Stimulated activated CD4-positive, alpha-beta T cell treated with anti-CD3 and anti-CD28 coated beads, Interleukin-1b, Interleukin-23, amount 100 ng/mL, for 4 hours (primary cell): ENCODE measurements at regions not wholly inside any gene's neighbourhood (a gene's known extent, or its start where the extent isn't known, plus 50 kb on each side); places are given as distances from the start of the nearest gene placed in this dataset.
"Not testable (repeated sequence)": the region's sequence is repeated elsewhere in the genome, so short reads cannot be mapped to it uniquely, and the experiment has no call there.

Experiments
- DNase-seq, 2 donors: peaks; one replicate each; pipeline ENCODE4 v3.0.0-alpha.2; 2020; ENCODE audit warnings: low read depth in 2 of 2

DNA sequence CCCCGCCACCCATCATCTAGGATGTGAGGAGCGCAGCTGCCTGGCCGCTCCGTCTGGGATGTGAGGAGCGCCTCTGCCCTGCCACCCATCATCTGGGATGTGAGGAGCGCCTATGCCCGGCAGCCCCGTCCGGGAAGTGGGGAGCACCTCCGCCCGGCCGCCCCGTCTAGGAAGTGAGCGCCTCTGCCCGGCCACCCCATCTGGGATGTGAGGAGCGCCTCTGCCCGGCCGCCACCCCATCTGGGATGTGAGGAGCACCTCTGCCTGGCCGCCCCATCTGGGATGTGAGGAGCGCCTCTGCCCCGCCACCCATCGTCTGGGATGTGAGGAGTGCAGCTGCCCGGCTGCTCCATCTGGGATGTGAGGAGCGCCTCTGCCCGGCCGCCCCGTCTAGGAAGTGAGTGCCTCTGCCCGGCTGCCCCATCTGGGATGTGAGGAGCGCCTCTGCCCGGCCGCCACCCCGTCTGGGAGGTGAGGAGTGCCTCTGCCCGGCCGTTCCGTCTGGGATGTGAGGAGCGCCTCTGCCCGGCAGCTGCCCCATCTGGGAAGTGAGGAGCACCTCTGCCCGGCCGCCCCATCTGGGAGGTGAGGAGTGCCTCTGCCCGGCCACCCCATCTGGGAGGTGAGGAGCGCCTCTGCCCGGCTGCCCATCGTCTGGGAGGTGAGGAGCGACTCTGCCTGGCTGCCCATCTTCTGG, 1086.5 kb downstream of the TYW1 start:
- not testable (repeated sequence) for DNase-seq

DNA sequence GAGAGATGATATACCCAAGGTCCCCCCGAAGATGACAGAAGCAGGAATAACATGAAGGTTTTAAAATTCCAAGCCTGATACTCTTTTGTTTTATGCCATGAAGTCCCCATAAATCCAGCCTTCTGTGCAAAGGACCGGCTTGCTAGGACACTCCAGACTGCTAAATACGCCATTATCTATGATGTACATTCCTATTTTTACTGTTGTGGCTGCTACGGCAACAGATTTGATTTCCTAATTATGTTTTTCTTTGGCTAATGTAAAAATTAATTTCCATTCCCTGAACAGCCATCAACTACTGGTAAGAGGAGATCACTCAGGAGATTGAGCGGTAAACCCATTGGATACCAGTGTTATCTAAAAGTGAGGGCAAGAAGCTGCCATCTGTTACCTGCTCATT, 1090.8 kb downstream of the TYW1 start:
- no peak for DNase-seq

DNA sequence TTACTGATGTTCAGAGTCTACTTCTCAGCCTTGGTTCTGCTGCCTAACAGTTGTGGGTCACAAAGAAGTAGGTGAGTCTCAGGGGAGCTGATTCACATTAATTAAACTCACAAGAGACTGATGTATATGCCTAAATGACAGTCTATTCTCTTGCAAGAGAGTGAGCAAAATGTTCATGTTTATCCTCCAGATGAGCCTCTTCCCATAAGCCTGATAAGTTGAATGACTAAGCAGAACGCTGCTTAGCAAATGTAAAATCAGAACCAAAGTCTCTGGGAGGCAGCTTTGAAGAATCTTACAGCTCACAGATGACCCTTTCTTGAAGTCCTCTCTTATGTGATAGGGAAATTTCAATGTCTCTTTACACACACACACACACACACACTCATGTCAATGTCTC, 1092.2 kb downstream of the TYW1 start:
- no peak for DNase-seq

DNA sequence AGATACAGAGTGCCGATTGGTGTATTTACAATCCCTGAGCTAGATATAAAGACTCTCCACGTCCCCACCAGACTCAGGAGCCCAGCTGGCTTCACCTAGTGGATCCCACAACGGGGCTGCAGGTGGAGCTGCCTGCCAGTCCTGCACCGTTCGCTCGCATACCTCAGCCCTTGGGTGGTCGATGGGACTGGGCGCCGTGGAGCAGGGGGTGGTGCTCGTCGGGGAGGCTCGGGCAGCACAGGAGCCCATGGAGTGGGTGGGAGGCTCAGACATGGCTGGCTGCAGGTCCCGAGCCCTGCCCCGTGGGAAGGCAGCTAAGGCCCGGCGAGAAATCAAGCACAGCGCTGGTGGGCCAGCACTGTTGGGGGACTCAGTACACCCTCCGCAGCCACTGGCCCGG, 1093.6 kb downstream of the TYW1 start:
- DNase-seq: not testable (repeated sequence)

DNA sequence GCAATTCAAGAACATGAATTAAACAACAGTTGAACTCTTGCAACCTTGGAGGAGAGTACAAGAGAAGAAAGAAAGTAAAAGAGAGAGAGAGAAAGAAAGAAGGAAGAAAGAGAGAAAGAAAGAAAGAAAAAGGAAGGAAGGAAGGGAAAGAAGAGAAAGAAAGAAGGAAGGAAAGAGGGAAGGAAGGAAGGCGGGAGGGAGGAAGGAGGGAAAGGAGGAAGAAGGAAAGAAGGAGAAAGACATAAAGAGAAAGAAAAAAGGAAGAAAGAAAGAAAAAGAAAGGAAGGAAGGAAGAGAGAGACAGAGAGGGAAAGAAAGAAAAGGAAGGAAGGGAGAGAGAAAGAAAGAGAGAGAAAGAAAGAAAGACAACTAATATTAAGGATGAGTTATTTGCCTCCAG, 1106.7 kb downstream of the TYW1 start:
- DNase-seq: no peak

DNA sequence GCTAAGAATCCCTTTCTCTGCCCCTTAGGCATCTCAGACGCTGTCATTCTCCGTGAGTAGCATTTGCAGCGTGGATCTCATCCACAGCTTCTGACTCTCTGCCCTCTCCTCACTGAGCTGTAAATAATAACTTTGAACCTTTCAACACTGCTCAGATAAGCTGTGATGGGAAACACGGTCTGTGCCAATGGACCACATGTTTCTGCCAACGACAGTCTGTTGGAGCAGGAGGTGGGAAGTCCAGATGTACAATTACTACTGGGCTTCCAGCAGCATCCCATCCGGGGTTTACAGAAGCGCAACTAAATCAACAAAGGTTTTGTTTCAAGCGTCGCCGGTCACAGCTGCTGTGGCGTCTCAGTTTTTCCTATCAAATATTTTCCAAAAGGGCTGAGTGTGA, 1110.6 kb downstream of the TYW1 start:
- DNase-seq: no peak

DNA sequence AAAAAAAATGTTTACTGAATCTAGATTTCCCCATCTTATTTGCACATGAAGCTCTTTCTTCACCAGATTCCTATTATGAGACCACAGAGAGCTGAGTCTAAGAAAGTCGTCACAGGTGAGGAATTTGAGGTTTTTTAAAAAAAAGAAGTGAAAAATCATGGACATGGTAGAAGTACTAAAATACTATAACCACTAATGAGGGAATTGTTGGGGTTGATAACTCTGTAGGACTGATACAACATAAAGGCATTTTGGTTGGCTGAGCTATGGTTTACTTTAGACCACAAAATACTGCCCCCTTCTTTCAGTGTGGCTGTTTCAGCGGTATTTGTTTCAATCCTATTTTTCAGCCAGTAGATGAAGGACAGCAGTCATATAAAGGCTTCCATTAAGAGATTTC, 1111.3 kb downstream of the TYW1 start:
- no peak for DNase-seq

DNA sequence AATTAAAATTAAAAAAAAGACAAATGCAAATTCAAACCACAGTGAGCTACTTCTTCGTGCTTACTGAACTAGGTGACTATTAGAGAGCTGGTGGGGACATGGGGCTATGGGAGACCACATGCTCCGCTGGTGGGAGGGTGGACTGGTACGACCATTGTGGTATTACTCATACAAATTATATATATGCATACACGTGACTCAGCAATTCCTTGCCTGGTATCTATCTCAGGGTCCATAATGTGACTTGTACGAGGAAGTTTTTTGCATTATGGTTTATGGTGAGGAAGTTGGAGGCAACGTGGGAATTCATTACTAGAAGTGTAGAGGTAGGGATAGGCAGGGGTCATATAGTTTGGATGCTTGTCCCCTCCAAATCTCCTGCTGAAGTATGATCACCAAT, 1112.7 kb downstream of the TYW1 start:
- DNase-seq: no peak

DNA sequence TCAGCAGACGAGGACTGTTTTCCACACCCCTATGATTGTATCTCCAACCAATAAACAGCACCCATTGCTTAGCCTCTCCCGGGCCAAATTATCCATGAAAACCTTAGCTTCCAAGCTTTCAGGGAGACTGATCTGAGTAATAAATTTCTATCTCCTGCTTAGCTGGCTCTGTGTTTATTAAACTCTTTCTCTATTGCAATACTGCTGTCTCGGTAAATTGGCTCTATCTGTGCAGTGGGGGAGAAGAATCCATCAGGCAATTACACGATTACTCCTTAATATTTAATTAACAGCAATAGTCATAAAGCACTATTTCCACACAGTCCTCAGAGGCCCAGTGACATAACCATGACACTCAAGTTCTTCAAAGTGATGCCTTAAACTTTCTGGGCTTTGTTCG, 1122.8 kb downstream of the TYW1 start:
- no peak for DNase-seq

DNA sequence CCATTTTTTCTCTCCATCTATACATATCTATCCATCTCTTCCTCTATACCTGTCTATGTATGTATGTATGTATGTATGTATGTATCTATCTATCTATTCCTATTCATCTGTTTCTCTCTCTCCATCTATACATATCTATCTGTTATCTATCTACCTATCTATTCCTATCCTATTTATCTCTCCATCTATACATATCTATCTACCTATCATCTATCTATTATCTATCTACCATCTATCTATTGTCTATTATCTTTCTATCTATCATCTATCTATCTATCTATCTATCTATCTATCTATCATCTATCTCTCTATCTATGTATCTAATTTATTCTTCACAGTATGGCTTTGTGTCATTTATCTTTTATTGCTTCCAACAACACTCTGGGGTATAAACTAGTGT, 1124.4 kb downstream of the TYW1 start:
- DNase-seq: no peak

DNA sequence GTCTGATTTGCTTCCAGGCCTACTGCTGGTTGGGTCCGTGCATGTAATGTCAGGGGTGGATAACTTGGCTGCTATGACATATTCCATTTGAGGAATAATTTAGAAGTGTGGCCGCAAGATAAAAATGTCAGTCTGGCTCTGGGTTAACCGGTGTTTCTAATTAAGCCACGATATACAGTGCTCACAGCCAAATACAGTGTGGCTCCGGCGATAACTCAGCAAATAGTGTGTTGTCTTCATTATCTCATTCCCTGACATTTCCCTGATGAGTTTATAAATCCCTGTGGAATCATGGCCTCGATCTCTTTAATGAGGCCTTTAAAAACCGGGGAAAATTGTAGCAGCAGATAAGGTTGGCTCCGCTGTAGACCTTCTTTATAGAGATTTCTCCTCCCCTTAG, 1125.0 kb downstream of the TYW1 start:
- no peak for DNase-seq

DNA sequence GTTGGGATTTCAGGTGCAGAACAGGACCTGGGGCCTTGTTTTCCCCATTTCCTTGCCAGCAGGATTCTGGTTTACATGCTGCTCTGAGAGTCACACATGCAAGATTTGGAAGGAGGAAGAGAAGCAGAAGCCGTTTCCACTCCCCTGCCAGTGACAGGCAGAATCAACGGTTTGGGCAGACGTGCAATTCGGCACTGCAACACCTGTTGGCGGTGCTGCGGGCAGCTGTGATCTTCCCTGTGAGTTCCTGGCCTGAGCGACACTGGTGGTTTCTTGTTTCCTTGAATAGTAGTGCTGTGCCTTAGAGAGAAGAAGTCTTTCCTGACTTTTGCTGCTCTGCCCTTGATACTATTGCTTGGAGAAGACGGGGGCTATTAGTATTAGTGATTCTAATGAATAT, 1126.2 kb downstream of the TYW1 start:
- no peak for DNase-seq

DNA sequence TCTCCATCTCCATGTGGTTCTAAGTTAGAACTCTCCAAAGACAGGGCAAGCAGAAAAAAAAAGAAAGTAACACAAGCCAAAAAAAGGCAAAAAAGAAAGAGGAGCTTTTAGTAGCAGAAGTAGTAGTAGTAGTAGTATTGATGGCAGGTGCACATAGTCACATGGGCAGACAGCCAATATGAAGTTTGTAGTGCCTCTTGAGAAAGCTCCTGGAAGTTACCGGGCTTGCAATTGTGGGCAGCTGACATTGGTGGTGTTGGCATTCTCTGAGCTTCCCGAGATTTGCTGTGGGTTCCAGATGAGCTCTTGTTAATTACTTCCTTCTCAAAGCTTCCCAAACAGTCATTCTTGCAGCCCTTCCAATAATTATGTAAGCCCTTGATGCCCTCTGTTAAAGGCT, 1128.5 kb downstream of the TYW1 start:
- DNase-seq: no peak

GRCh38 chr7:68133045-68133444, 1136.4 kb downstream of the TYW1 start:
- DNase-seq: no peak

- DNase-seq: no peak
These were observed 1146.7 kb downstream of the TYW1 start for GRCh38 chr7:68143345-68143744.

- DNase-seq: no peak
These were observed 1150.3 kb downstream of the TYW1 start for GRCh38 chr7:68146983-68147382.

DNA sequence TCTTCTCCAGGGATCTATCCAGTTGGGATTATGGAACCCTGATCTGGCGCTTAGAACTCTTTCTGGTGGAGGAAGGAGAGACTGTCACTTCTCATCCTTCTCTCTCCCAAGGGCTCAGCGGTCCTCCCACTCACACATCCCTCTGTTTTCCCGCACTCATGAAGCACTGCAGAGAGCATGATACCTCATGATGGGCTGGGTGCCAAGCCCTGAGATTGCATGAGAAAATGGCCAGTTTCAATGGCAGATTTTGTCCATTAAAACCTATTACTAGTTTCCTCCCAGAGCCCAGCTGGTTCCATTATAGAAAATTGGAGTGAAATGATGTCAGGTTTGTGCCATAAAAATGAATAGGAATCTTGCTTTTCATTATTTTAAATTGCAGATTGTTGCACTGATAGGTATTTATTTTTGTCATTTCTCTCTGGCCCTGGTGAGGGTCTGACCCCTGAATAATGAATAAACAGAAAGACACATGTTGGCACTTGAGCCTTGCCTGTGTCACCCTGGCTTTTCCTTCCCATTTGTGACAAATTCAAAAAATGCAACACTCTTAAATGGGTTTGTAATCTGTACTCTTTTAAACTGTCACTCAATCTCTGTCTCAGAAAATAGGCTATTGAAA, 1151.1 kb downstream of the TYW1 start:
- DNase-seq: no peak

DNA sequence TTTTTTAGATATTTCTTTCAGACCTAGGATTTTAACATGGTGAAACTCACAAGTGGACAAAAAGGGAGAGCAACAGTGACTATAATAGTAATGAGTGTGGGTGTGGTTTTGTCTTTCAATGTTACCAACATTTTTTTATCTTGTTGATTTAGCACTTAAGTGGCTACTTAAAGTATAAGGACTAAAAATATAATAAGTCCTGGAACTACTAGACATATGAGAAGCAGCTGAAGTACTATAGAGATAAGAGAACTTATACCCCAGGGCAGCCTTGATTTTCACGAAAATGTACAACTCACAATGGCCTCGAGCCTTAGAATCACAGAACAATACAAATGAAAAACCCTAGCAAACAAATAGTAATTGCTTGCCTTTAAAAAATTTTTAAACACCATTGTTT, 1151.8 kb downstream of the TYW1 start:
- DNase-seq: no peak

DNA sequence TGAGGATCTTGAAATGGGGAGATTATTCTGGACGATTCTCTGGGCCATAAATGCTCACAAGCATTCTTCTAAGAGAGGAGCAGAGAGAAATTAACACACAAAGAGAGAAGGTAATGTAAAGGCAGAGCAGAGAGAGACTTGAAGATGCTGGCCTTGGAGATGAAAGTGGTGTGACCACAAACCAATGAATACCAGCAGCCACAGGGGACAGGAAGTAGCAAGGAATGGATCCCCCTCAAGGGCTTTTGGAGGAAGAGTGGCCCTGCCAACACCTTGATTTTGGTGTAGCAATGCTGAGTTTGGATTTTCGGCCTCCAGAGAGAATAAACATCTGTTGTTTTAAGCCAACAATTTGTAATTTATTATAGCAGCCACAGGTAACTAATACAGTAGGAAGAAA, 1155.6 kb downstream of the TYW1 start:
- DNase-seq: no peak

- DNase-seq: no peak
These were observed 1159.0 kb downstream of the TYW1 start for GRCh38 chr7:68155676-68156075.

DNA sequence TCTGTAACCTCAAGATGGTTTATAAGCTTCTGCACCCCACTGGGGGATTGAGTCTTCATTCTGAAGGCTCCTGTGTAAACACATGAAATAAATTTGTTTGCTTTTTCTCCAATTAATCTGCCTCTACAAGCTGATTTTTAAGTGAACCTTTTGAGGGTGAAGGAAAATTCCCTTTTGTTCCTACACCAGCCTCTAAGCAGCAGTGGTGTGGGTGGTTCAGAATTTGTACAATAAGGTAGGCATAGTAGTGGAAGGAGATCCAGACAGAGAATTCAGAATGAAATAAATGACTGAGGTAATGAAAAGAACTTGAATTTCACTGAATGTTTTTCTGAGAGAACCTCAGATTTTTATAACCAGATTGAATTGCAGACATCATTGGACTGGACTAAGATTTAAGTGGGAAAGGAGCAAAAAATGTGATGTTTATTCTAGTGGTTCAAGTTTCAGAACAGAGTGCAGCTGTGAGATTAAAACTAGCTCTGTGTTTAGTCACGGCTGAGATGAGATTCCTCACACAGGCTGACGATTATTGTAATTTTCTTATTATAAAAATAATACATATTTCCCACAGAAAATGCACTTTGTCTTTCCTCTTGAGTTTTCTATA, 1162.2 kb downstream of the TYW1 start:
- DNase-seq: no peak

DNA sequence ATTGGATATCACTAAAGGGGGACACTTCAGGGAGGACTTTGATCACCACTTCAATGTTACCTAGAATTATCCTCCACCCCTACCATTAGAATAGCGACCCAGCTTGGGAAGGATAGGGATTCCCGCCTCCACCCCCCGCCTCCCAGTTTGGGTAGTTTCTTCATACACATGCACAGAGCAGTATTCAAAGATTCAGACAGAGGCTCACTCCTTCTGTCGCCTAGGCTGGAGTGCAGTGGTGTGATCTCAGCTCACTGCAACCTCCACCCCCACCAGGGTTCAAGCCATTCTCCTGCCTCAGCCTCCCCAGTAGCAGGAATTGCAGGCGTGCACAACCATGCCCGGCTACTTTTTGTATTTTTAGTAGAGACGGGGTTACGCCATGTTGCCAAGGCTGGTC, 1166.1 kb downstream of the TYW1 start:
- no peak for DNase-seq

DNA sequence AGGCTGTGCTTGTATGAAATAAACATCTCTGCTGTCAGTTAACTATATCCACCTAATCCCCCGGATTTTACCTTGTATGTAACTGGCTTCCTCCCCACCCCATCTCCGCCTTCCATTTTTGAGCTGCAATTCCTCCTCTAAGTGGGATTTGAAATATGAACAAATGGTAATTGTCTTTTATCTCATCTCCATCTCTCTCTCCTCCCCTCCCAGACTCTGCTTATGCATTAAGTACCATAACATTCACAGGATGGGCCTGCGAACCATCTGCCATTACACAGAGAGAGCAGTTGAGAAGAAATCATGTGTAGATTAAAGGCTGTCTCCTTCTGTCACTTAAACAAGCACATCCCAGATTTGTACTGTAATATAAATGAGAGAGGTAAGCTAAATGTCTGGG, 1169.9 kb downstream of the TYW1 start:
- no peak for DNase-seq

DNA sequence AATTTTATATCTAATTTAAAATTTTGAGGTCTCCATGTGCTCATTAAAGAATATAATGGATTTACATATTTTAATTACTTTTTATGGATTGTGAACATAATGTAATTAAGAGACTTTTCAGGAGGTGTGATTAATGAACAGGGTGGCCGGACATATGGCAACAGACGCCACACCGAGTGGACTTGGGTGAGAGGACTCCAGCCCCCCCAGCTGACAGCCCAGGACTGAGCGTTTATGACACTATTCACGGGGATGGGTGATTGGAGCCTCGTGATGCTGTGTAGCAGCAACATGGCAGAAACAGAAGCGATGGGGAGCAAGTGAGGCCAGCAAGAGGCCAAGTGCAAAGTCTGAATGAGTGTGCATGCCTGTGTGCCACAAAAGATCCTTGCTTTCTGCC, 1176.9 kb downstream of the TYW1 start:
- no peak for DNase-seq
